ENCODE measurements at regions not wholly inside any gene's neighbourhood (a gene's known extent, or its start where the extent isn't known, plus 50 kb on each side); places are given as distances from the start of the nearest gene placed in this dataset.
A peak's percentile ranks its signal among the peaks of the same experiment; 100 is the strongest.

DNA sequence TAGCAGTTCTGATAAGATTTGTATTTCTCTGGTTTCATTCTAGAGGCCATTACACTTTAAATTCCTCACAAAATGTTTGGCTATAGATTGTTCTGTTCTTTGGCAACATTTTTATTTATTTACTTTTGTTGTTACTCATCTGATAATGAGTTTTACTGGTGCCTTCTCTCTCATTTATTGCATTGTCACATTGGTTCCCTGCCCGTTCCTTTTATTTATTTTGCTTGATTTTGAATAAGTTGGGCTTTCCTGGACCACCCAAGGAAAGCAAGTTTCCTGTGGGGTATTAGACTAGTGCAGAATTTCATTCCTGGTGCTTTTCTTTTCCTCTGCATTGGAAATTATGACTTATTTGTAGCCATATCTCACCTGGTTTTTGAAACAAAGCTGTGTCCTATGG, 232.0 kb downstream of the SOCS6 start:
- no peak for DNase-seq (ENCODE audit: low read depth in 2 of 2)

DNA sequence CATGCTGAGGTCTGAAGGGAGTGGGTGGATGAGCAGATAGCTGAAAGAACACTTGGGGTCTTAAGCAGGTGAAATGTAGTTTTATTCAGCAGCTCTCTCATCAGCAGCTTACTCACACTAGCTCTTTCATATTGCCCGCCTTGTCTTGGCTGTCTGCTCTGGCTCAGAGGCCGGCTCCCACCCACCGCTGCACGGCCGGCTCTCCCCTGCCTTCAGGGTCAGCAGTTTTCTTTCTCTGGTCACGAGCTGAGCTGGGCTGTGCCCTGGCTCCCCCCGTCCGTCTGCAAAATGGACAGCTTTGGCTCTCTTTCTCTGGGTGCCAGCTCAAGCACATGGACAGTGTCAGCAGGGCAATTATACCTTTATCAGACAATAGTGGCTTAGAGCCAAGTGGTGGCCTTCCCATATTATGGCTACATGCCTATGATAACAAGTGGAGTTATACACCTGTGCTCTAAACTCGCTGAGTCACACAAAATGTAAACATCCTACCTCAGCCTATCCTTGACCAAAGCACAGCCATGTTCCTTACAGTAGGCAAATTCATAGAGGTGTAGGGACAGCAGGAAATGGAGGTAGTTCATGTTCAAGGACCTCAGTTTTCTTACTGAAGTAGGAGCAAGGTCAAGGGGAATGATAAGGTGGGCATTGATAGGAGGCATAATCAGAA, 224.8 kb downstream of the SOCS6 start:
- DNase-seq (ENCODE audit: low read depth in 2 of 2) = no peak

DNA sequence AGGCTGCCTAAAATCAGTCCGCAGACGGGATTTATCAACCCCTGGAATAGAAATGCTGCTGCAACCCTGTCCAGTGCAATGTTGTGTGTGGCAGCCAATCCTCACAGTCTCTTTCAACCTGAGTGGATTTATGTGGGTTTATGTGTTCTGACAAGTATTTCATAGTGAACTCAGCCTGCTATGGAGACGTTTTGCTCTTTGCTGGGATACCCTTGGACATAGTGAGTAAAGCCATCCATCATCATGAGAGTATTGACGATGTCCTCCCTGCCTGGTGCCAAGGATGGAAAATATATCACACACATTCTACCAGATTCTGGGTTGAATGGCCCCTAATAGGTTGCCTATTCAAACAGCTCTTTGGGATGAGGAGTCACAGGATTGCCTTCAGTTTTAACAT, 219.1 kb downstream of the SOCS6 start:
- DNase-seq (ENCODE audit: low read depth in 2 of 2) = no peak

DNA sequence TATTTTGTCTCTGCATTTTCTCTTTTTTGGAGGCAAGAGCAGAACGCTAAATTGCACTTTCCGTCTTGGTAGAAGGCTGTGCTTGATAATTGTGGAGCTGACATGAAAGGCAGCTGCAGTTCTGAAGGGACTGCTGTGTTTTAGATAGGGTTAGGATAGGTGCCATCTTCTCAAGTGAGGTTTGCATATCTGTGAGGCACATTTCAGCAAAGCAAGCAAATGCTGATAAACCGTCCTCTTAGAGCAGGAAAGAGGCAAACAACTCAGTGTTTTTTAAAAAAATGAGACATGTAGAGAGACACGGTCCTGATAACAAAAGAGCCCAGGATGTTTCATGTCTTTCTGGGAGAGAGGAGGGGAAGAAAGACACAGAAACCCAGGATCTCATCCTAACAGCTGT, 217.7 kb downstream of the SOCS6 start:
- DNase-seq (ENCODE audit: low read depth in 2 of 2) = no peak

DNA sequence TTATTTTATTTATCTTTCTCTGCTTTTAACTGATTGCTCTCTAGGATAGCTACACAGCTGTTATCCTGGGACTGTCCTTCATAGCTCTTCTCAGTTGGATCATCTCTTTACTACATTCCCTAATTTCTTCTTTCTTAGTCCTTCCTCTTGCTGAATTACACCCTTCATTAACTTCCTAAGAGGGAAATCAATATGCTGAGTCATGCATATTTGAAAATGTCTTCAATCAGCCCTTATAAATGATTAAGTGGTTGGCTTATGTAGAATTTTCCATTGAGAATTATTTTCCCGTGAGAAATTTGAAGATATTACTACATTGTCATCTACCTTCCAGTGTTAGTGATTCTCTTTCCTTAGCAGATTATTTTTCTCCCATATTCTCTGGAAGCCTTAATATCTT, 214.2 kb downstream of the SOCS6 start:
- no peak for DNase-seq (ENCODE audit: low read depth in 2 of 2)

DNA sequence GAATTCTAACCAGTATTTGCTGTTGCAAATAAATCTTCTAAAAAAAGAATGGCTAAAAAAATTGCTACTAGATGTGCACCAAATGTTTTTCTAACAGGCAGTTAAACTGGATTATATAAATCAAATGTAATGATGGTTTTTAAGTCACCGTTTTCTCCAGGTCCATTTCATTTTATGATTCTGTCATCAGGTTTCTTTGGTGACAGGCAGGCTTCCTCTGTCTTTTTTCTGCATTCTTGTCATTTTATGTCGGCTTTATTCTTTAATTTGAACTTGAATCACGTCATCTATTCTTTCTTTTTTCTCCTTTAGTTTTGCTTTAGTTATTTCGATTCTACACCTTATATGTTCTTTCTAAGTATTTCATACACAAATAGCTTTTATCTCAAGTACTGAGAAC, 212.5 kb downstream of the SOCS6 start:
- DNase-seq (ENCODE audit: low read depth in 2 of 2) = no peak

DNA sequence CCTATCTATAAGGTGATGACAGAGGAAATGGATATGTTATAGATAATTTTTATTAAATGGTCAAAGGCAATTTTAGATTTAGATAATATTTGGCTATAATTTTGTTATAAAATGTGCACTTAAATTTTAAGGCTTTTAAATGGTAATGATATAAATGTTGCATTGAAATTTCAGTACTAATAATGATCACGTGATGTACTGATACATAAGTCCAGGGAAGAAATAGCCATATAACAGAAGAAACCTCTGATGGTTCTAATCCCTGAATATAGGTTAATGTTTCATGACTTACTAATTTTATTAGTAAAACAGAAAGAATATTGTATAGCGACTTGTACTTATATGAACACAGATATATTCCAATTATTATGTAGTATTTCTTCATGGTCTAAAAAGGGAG, 211.9 kb downstream of the SOCS6 start:
- no peak for DNase-seq (ENCODE audit: low read depth in 2 of 2)

DNA sequence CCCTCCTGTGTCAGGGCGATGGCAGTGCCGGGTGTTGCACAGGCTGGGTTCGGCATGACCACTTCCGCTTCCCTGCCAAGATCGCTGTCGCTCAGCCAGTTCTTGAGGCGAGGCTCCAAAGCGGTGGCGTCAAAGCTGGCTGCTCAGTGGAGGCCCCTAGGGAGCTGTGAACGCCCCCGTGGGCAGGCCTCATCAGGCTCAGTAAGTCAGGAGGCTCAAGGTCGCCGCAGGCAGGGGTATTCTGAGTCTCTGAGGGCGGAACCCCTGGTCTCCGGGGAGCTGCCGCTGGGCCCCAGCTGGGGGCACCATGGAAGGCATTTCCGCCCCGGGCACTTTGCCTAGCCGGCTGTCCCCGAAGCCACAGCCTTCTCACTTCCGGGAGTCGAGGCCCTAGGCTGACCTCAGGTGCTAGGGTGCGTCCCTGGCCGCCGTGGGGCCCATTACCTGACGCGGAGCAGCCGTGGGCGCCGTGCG, 210.4 kb downstream of the SOCS6 start:
- DNase-seq (ENCODE audit: low read depth in 2 of 2) = no peak

DNA sequence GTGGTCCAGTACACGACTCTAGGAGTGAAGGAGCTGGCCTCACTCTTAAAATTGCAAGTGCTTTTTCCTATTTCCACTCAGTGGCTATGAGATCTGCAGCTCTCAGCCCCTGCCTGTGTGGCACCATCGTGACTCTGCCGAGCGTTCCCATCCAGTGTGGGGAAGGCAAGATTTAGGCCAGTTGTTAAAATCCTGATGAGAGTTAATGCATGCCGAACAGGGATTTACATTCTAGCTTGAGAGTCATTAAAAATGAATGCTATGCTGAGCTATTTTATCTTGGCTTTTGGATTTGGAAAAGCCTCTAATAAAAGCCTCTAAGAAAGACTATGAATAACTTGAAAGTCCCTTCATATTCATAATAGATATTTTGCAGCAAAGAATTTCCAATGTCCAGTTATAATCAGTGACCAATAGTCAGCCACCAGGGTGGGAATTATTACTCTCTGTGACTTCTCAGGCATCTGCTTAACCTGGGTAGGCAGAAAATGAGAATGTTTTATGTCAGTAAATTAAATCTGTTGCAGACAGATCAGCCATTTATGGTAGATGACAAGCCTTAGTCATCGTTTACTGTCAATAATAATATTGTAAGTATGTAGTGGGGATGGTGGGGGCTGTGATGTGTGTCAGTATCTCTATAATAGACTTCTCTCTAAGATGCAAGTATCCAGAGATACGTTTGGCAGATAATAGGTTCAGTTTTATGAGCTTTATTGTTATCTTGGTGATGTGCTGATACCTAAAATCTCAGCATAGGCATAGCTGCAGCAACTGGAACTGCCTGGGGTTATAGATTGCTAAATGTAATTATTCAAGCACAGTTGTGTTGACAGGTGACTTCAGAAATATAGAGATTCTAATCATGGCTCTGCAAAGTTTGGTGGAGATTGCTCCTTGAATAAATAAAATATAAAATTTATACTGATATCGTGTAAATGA, 207.8 kb downstream of the SOCS6 start:
- no peak for DNase-seq (ENCODE audit: low read depth in 2 of 2)

DNA sequence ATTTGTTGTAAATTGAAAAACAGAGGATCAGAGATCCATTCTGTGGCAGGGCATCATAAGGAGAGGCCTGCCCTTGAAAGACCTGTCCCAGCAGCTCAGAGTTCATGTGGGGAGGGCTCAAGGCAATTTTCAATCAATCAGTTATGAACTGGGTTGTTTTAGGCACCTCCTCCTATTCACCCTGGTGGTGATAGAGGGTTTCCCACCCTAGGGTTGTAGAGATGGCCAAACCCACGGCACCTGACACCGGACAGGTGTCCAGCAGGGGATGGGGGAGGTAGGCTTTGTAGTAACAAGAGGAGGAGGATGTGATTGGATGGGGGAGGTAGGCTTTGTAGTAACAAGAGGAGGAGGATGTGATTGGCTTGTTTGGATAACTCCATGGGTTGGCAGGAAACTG, 205.7 kb downstream of the SOCS6 start:
- DNase-seq (ENCODE audit: low read depth in 2 of 2) = no peak

DNA sequence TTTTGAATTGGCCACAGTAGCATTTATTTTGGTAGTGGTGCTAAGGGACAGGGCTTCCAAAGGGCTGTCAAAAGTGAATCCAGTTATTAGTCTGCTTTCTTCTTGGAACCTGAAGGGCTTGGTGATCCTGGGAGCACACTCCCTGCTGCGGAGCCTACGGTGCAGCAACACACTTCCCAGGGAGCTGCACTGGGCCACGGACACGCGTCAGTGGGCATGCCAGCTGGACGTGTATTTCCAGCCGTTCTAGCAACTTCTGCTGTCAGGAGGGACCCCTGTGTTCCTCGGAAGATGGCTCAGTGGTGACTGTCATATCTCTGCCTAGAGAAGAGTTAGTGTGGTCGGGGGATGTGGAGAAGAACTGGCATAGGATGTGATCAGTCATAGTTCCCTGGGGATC, 204.6 kb downstream of the SOCS6 start:
- no peak for DNase-seq (ENCODE audit: low read depth in 2 of 2)

DNA sequence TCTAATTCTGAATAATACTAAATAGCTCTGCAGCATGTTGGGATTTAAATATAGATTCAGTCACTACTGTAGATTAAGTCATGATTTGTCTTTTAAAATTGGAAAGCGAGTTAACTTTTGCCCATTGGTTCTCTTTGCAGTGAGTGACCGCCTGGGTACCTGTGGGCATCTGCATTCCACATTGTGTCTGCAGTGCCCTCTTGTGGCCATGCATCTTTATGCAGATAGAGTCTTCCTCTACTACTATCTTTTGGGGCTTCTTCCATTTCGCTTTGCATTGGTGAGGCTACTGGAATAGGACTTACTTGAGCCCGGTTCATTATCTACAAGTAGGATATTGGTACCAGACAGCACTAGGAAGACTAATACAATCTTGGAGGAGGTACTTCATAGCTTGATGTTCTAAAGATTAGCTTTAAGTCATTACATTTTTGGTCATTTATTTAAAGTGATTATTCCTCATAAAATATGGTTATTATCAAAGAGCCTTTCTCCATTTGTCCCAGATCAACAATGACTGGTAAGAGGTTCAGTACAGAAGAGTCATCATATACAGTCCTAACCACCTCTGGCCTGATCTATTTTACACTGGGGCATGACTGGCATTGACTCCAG, 203.0 kb downstream of the SOCS6 start:
- DNase-seq (ENCODE audit: low read depth in 2 of 2) = peak in 1 of 2 donors; percentile 14

DNA sequence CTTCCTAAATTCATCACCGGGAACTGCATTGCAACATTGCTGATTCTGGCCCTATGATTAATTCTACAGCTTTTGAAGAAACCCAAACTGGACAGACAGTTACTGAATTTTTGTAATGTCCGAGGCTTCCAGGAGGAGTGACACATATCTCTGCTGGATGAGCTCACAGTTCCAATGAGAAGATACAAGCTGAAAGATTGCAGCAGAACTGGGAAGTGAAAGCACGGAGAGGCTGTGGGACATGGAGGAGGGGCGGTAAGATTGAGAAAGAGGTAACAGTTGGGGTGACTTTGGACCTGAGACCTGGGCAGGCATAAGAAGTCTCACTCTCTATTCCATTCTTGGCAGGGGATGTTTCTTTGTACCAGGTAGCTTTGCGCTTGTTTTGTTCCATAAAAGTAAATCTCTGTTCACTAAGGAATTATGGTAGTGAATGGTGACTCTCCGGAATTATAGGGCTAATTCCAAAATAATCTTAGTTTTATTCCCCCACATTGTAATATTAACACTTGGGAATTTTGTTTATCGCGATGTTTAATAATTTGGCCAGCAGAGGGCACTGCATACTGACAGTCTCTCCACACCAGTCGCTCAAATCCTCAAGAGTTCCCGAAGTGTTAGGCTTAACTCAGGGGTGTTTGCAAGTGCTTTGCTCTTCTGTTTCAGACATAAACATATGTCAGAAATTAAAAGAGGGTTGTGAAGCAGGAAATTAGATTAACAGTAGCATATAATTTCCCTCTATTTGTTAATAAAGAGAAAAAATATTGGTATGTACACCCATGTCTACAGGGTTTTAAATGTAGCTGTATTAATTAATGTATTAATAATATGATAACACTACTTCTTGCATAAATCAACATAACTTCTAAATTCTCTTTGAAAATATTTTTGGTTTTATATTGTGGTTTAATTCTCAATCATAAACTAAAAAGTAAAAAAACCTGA, 201.4 kb downstream of the SOCS6 start:
- DNase-seq (ENCODE audit: low read depth in 2 of 2) = no peak

DNA sequence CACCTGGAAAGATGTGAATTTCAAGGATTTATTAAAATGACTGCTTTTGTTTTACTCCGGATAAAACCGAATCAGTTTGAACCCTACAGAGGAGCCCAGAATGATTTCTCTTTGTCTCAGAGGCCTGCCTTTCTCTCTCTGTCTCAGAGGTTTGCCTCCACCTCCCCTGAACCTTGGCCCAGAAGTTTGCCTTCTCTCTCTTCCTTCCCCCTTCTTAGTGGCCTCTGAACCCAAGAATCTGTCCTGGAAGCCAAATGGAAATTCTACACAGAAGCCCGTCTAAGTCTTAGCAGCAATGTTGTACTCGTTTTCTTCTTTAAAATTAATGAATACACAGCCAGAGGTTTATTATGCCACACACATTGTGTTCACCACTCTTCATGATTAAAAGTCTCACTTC, 200.7 kb downstream of the SOCS6 start:
- DNase-seq (ENCODE audit: low read depth in 2 of 2) = no peak

DNA sequence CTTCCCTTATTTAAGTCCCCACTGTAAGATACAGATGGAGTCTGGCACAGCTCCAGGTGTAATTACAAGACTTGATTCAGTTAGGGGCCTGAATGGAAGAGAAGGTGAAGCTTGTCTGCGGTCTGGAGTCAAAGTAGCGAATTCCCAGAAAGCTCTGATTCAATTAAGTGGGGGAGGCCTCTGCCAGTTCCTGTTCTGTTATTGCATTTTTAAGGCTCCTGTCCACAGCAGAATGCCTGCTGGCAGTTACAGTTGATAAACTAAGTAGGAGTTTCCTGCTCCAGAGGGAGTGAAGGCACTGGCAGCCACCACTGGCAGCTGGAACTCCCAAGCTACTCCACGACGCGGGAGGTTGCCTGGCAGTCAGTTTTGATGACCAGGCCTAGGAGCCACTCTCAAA, 181.1 kb downstream of the SOCS6 start:
- DNase-seq (ENCODE audit: low read depth in 2 of 2) = no peak

DNA sequence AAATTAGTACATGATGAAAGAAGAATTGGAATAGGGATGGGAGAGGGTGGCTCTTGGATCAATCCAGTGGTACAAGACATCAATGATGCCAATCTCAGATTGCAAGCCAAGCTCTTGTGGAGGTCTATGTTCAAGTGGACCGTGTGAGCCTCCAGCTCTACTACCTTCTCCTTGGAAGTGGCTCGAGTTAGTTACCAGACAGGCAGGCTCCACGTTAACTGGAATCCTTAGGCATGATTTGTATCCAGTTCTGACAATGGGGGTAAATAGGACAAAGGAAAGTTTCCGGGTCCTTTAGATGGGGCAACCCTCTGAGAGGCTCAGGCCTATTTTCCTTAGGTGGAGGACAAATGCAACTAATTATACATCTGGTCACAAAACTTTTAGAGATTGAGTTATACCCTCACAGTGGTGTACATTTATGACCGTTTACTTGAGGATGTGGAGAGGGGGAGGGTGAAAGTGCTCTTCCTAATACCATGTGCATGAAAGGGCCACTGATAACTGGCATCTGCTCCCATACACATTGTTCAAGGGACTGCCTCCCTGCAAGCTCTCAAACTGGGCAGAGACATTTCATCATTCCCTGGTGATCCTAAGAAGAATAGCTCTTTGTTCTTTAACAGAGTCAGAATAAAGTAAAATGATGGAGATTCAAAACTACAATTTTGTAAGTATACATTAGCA, 180.2 kb downstream of the SOCS6 start:
- DNase-seq (ENCODE audit: low read depth in 2 of 2) = no peak

DNA sequence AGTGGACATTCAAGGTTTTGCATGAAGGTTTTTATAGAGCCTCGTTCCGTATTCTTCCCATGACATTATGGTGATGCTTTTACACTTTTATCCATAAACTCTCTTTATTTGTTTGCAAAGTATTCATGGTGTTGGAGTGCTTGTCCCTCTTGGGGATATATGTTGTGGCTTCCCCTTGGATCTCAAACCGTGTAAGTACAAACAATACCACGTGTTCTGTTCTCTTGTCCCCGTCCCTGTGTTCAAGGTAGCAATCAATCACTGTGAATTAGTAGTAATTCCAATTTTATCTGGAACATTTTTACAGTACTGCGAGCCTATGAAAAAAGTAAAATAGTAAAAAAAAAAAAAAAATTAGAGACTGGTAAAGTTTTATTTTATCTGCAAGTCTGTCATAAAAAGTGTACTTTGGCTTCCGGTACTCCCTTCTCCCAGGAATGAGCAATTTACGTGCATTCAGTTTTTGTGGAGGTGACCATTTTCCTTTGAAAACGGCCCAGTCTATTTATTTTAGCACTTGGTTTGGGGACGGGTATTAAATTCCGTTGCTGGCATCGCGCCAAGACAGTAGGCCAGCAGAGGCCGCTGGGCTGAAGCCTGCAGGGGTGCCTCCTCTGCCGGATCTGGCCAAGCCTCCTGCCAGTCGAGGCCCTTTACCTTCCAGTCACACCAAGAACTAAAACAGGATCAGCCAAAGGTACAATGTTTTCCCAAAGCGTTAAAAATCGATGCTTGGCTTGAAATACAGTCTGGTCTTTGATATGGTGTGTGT, 175.7 kb downstream of the SOCS6 start:
- DNase-seq (ENCODE audit: low read depth in 2 of 2) = no peak

DNA sequence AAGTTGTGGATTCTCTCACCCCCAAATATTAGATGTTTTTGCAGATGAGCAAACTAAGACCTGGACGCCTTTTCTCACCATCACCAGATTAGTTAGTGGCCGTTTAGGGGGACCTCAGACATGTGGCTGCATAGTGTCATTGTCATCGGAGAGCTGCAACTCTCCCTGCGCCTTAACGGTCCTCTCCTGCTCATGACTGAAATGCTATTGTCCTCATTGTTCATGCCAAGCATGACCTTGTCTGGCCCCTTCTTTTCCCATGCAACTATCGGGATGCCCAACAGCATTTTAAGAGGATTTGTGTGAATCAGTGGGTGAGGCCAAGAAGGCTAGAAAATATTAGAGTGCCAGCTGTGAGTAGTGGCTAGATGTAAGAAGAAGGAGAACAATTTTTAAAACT, 174.2 kb downstream of the SOCS6 start:
- no peak for DNase-seq (ENCODE audit: low read depth in 2 of 2)

DNA sequence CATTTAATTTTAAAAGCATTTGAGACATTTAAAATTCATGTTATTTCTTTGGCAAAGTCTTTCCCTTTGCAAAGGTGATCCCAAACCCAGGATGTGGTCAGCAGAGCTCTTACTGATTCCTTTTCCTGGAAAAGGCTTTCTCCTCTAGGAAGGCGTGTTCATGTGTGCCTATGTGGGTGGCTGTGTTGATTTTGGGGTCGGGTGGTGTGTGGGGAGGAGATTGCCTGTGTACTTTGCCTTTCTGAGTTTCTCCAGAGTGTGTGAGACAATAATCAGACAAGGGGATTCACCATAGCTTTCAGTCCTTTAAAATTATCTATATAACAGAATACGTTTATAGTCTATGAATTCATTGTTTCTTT, 173.2 kb downstream of the SOCS6 start:
- no peak for DNase-seq (ENCODE audit: low read depth in 2 of 2)

DNA sequence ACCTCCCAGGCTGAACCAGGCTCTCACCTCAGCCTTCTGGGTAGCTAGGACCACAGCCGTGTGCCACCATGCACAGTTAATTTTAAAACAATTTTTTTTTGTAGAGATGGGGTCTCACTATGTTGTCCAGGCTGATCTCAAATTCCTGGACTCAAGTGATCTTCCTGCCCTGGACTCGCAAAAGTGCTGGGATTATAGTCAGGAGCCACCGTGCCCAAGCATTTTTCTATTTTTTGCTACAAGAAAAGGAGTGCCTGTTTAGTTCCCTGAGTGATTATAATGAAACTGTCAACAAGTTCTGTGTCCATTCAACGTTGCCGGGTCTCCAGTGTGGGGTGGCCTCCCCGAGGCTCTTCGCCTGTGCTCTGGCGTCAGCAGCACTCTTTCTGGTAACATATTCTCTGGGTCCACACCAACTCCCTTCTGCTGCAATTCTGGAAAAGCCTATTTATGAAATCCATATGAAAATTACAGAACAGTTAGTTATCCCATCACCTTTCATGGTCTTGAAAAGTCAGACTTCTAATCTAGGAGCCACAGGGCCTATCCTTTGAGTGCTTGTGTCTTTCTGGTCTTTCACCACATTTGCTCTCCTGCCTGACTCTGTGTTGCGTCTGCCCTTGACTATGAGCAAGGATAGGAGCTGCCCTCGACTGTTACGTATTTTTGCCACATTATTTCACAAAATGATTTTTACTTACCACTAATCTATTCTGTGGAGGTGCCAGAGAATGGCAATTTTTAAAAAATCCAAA, 172.7 kb downstream of the SOCS6 start:
- DNase-seq (ENCODE audit: low read depth in 2 of 2) = no peak

All from stimulated activated CD8-positive, alpha-beta memory T cell treated with anti-CD3 and anti-CD28 coated beads, Interleukin-15, amount 100 ng/mL, for 4 hours (primary cell).